ENCODE measurements at regions not wholly inside any gene's neighbourhood (a gene's known extent, or its start where the extent isn't known, plus 50 kb on each side); places are given as distances from the start of the nearest gene placed in this dataset.

GRCh38 chr7:125820495-125820894, 890.9 kb upstream of the POT1 start:
- TF ChIP-seq, protein P1, sequence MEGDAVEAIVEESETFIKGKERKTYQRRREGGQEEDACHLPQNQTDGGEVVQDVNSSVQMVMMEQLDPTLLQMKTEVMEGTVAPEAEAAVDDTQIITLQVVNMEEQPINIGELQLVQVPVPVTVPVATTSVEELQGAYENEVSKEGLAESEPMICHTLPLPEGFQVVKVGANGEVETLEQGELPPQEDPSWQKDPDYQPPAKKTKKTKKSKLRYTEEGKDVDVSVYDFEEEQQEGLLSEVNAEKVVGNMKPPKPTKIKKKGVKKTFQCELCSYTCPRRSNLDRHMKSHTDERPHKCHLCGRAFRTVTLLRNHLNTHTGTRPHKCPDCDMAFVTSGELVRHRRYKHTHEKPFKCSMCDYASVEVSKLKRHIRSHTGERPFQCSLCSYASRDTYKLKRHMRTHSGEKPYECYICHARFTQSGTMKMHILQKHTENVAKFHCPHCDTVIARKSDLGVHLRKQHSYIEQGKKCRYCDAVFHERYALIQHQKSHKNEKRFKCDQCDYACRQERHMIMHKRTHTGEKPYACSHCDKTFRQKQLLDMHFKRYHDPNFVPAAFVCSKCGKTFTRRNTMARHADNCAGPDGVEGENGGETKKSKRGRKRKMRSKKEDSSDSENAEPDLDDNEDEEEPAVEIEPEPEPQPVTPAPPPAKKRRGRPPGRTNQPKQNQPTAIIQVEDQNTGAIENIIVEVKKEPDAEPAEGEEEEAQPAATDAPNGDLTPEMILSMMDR (IDR thresholded peaks at IDR 0.05; ENCODE audit: poor library complexity): no peak
- no peak for TF ChIP-seq EZH2 (IDR thresholded peaks at IDR 0.05; ENCODE audit: borderline replicate concordance)

Data from hepatocyte (in vitro differentiated cells).